Stimulated activated CD4-positive, alpha-beta T cell treated with anti-CD3 and anti-CD28 coated beads, TNF-alpha, amount 100 ng/mL, for 24 hours (primary cell): ENCODE measurements at regions not wholly inside any gene's neighbourhood (a gene's known extent, or its start where the extent isn't known, plus 50 kb on each side); places are given as distances from the start of the nearest gene placed in this dataset.
"Not testable (repeated sequence)": the region's sequence is repeated elsewhere in the genome, so short reads cannot be mapped to it uniquely, and the experiment has no call there.

Source experiments
- DNase-seq, 3 experiments: peaks; one replicate each; pipeline ENCODE4 v3.0.0-alpha.2; 2020; ENCODE audit warnings: low read depth in 3 of 3

GRCh38 chr20:30164389-30164788 is 1093.1 kb upstream of the DEFB115 start:
- DNase-seq: not testable (repeated sequence)

- DNase-seq: no peak
Observed at GRCh38 chr20:30167540-30167939, 1089.9 kb upstream of the DEFB115 start.

GRCh38 chr20:30168025-30168799 is 1089.3 kb upstream of the DEFB115 start:
- DNase-seq: peak in 2 of 3 experiments; percentile 14 to 15

- DNase-seq: no peak
Observed at GRCh38 chr20:30168800-30169138, 1088.7 kb upstream of the DEFB115 start.

- DNase-seq: no peak
Observed at GRCh38 chr20:30175681-30176080, 1081.8 kb upstream of the DEFB115 start.

- not testable (repeated sequence) for DNase-seq
Observed at GRCh38 chr20:30183124-30183523, 1074.3 kb upstream of the DEFB115 start.

- not testable (repeated sequence) for DNase-seq
Observed at GRCh38 chr20:30191785-30192184, 1065.7 kb upstream of the DEFB115 start.

- DNase-seq: not testable (repeated sequence)
Observed at GRCh38 chr20:30234477-30234876, 1023.0 kb upstream of the DEFB115 start.

- not testable (repeated sequence) for DNase-seq
Observed at GRCh38 chr20:30275073-30275472, 982.4 kb upstream of the DEFB115 start.

- DNase-seq: no peak
Observed at GRCh38 chr20:30281584-30282197, 975.8 kb upstream of the DEFB115 start.

GRCh38 chr20:30283476-30284280 is 973.8 kb upstream of the DEFB115 start:
- peak; percentile 65 to 80 (median 75) for DNase-seq

GRCh38 chr20:30284281-30284905 is 973.1 kb upstream of the DEFB115 start:
- DNase-seq: no peak

- no peak for DNase-seq
Observed at GRCh38 chr20:30285677-30286076, 971.8 kb upstream of the DEFB115 start.

GRCh38 chr20:30286157-30286556 is 971.3 kb upstream of the DEFB115 start:
- DNase-seq: no peak

- not testable (repeated sequence) for DNase-seq
Observed at GRCh38 chr20:30287459-30287858, 970.0 kb upstream of the DEFB115 start.

- no peak for DNase-seq
Observed at GRCh38 chr20:30288346-30288745, 969.1 kb upstream of the DEFB115 start.

- not testable (repeated sequence) for DNase-seq
Observed at GRCh38 chr20:30289049-30289448, 968.4 kb upstream of the DEFB115 start.

- not testable (repeated sequence) for DNase-seq
Observed at GRCh38 chr20:30289711-30290141, 967.7 kb upstream of the DEFB115 start.

GRCh38 chr20:30290361-30291063 is 967.0 kb upstream of the DEFB115 start:
- DNase-seq: not testable (repeated sequence)

- DNase-seq: not testable (repeated sequence)
Observed at GRCh38 chr20:30291064-30291379, 966.4 kb upstream of the DEFB115 start.

GRCh38 chr20:30291686-30292085 is 965.8 kb upstream of the DEFB115 start:
- DNase-seq: not testable (repeated sequence)
